GM19043 (cell line): ENCODE measurements at regions not wholly inside any gene's neighbourhood (a gene's known extent, or its start where the extent isn't known, plus 50 kb on each side); places are given as distances from the start of the nearest gene placed in this dataset.
"Not testable (repeated sequence)": the region's sequence is repeated elsewhere in the genome, so short reads cannot be mapped to it uniquely, and the experiment has no call there.

Experiments used
- ATAC-seq: cut with Tn5 transposase; IDR thresholded peaks from one replicate; pipeline ENCODE4 v1.9.1; 2021; ENCODE audit warnings: low read depth; ENCODE audit not compliant: unreplicated experiment

GRCh38 chr4:111108153-111108552, 485.3 kb upstream of the PITX2 start:
- no peak for ATAC-seq

- ATAC-seq, result no peak
These were observed 490.7 kb upstream of the PITX2 start for GRCh38 chr4:111113591-111113990.

GRCh38 chr4:111115881-111116280, 493.0 kb upstream of the PITX2 start:
- ATAC-seq, result no peak

GRCh38 chr4:111120191-111120590, 497.3 kb upstream of the PITX2 start:
- no peak for ATAC-seq

GRCh38 chr4:111126340-111126739, 503.5 kb upstream of the PITX2 start:
- no peak for ATAC-seq

- ATAC-seq, result no peak
These were observed 505.0 kb upstream of the PITX2 start for GRCh38 chr4:111127841-111128240.

- no peak for ATAC-seq
These were observed 505.4 kb upstream of the PITX2 start for GRCh38 chr4:111128327-111128726.

GRCh38 chr4:111136438-111136837, 513.6 kb upstream of the PITX2 start:
- no peak for ATAC-seq

- ATAC-seq, result no peak
These were observed 514.1 kb upstream of the PITX2 start for GRCh38 chr4:111136967-111137366.

GRCh38 chr4:111143510-111143909, 520.6 kb upstream of the PITX2 start:
- no peak for ATAC-seq

- ATAC-seq, result no peak
These were observed 532.1 kb upstream of the PITX2 start for GRCh38 chr4:111154934-111155333.

- not testable (repeated sequence) for ATAC-seq
These were observed 541.7 kb upstream of the PITX2 start for GRCh38 chr4:111164556-111164955.

GRCh38 chr4:111174331-111174730, 551.5 kb upstream of the PITX2 start:
- ATAC-seq, result no peak

GRCh38 chr4:111178231-111178630, 555.4 kb upstream of the PITX2 start:
- no peak for ATAC-seq

- no peak for ATAC-seq
These were observed 564.2 kb upstream of the PITX2 start for GRCh38 chr4:111187108-111187507.

GRCh38 chr4:111198446-111198845, 575.6 kb upstream of the PITX2 start:
- ATAC-seq, result no peak

GRCh38 chr4:111204797-111205196, 581.9 kb upstream of the PITX2 start:
- ATAC-seq, result no peak

GRCh38 chr4:111208970-111209369, 586.1 kb upstream of the PITX2 start:
- no peak for ATAC-seq

- ATAC-seq, result no peak
These were observed 586.8 kb upstream of the PITX2 start for GRCh38 chr4:111209706-111210105.

GRCh38 chr4:111210595-111210994, 587.7 kb upstream of the PITX2 start:
- no peak for ATAC-seq

- no peak for ATAC-seq
These were observed 590.7 kb upstream of the PITX2 start for GRCh38 chr4:111213531-111213930.

GRCh38 chr4:111214371-111214770, 591.5 kb upstream of the PITX2 start:
- ATAC-seq, result no peak

GRCh38 chr4:111215755-111216154, 592.9 kb upstream of the PITX2 start:
- no peak for ATAC-seq
